ENCODE measurements at regions not wholly inside any gene's neighbourhood (a gene's known extent, or its start where the extent isn't known, plus 50 kb on each side); places are given as distances from the start of the nearest gene placed in this dataset.

DNA sequence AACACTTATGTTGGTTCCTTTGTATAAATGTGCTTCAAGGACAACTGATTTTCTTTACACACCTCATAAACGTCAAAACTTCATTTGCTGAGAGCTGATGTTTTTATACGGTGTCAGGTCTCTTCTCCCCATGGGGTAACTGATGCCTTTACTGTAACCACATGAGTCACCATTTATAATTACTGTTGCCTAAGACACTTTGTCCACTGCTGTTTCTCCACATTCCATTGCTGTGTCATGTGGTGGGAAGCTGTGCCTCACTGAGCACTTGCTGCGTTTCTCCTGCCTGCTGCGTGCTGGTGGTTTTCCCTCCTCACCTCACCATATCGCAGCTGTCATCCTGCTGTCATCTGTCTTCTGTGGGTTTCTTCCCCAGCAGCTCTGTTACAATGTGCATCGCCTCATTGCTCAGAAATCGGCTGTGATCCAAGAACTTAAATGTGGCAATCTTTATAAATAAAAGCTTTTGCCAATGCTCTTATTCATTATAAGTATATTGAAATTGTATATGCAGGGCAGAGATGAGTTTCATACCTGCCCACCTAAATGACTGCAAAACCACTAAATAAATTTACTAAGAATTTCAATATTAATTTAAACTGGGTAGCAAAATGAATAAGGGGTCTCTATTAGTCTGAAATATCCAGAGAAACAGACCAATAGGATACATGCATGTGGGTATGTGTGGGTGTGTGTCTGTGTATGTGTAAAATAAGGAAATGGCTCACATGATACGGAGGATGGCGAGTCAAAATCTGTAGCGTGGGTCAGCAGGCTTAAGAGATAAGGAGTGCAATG is 547.0 kb upstream of the SLITRK5 start:
- no peak for DNase-seq (ENCODE audit: low spot score in 2 of 2)
- H3K27ac ChIP-seq = no peak overlapping the region
- 57 to 61% methylated on average over 10 of the region's 10 CpGs for WGBS, 2 donors
- no peaks in the 10 kb centered on the region for H3K27me3 ChIP-seq
- no peaks in the 10 kb centered on the region for H3K36me3 ChIP-seq
- no peaks in the 10 kb centered on the region for H3K9me3 ChIP-seq
- no peaks in the 10 kb centered on the region for H3K4me1 ChIP-seq
- no peak for TF ChIP-seq EP300 (IDR thresholded peaks at IDR 0.05)
- no peak for TF ChIP-seq POLR2A (IDR thresholded peaks at IDR 0.05)
- TF ChIP-seq, protein P1, sequence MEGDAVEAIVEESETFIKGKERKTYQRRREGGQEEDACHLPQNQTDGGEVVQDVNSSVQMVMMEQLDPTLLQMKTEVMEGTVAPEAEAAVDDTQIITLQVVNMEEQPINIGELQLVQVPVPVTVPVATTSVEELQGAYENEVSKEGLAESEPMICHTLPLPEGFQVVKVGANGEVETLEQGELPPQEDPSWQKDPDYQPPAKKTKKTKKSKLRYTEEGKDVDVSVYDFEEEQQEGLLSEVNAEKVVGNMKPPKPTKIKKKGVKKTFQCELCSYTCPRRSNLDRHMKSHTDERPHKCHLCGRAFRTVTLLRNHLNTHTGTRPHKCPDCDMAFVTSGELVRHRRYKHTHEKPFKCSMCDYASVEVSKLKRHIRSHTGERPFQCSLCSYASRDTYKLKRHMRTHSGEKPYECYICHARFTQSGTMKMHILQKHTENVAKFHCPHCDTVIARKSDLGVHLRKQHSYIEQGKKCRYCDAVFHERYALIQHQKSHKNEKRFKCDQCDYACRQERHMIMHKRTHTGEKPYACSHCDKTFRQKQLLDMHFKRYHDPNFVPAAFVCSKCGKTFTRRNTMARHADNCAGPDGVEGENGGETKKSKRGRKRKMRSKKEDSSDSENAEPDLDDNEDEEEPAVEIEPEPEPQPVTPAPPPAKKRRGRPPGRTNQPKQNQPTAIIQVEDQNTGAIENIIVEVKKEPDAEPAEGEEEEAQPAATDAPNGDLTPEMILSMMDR (IDR thresholded peaks at IDR 0.05) = no peak
- no peak overlapping the region for H3K4me3 ChIP-seq

DNA sequence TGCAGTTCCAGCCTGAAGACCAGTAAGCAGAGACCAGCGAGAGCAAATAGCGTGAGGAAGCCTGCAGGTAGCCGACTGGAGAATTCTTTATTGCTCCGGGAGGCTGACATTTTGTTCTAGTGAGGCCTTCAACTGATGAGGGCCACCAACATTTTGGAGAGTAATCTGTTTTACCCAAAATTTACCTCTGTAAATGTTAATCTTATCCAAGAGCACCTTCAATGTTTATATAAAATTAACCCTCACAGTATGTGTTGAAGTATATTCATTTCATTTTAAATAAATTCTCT is 546.4 kb upstream of the SLITRK5 start:
- H3K4me3 ChIP-seq = no peak overlapping the region
- no peak overlapping the region for H3K27ac ChIP-seq
- DNase-seq (ENCODE audit: low spot score in 2 of 2) = no peak
- no peaks in the 10 kb centered on the region for H3K36me3 ChIP-seq
- no peaks in the 10 kb centered on the region for H3K4me1 ChIP-seq
- H3K27me3 ChIP-seq = no peaks in the 10 kb centered on the region
- TF ChIP-seq, protein P1 (IDR thresholded peaks at IDR 0.05) = no peak
- TF ChIP-seq EP300 (IDR thresholded peaks at IDR 0.05) (no peak), POLR2A (IDR thresholded peaks at IDR 0.05) (no peak)
- WGBS, 2 donors = 78 to 86% methylated on average over 4 of the region's 4 CpGs
- no peaks in the 10 kb centered on the region for H3K9me3 ChIP-seq

DNA sequence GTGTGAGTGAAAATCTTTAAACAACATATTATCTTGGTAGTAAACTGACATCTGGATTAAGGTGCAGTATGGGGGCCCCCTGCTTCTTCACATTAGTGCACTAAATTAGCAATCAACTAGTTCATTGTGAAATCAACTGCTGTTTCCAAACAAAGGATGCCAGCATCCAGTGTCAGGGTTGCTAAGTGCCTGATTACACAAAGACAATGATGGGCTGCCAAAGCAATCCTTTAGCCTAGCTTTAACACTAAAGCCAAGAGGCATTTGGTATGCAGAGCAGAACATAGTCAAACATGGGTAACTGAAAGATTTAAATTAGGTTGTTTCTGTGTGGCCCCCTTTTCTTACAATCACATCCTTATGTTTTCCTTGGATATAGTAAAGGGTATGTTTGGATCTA is 543.1 kb upstream of the SLITRK5 start:
- Histone ChIP-seq H3K4me1 (no peaks in the 10 kb centered on the region), H3K27me3 (no peaks in the 10 kb centered on the region), H3K27ac (no peak overlapping the region), H3K36me3 (no peaks in the 10 kb centered on the region), H3K9me3 (no peaks in the 10 kb centered on the region), H3K4me3 (no peak overlapping the region)
- TF ChIP-seq EP300 (IDR thresholded peaks at IDR 0.05) = no peak
- TF ChIP-seq, protein P1 (IDR thresholded peaks at IDR 0.05) = no peak
- no peak for TF ChIP-seq POLR2A (IDR thresholded peaks at IDR 0.05)
- no peak for DNase-seq (ENCODE audit: low spot score in 2 of 2)

DNA sequence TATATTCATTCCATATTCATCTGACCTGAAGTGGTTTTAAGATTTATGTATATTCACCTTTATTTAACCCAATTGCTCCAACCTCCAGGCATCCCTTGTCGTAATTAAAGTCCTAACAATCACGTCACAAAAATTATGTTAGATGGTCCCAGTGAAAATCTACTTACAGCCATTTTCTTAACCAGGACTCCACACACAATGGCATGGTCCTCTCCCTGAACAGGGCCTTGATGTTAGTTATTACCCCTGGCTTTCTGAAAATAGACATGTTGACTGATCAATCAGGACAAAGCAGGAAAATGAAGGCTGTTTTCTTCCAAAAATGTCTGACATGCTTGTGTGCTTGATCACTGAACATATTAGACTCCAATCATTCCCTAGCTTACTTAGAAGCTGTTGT is 542.7 kb upstream of the SLITRK5 start:
- no peaks in the 10 kb centered on the region for H3K4me1 ChIP-seq
- H3K36me3 ChIP-seq = no peaks in the 10 kb centered on the region
- H3K27ac ChIP-seq = no peak overlapping the region
- TF ChIP-seq EP300 (IDR thresholded peaks at IDR 0.05) (no peak), POLR2A (IDR thresholded peaks at IDR 0.05) (no peak)
- TF ChIP-seq, protein P1 (IDR thresholded peaks at IDR 0.05) = no peak
- H3K9me3 ChIP-seq = no peaks in the 10 kb centered on the region
- no peaks in the 10 kb centered on the region for H3K27me3 ChIP-seq
- no peak overlapping the region for H3K4me3 ChIP-seq
- WGBS, 2 donors = 74 to 75% methylated on average over 2 of the region's 2 CpGs
- no peak for DNase-seq (ENCODE audit: low spot score in 2 of 2)

DNA sequence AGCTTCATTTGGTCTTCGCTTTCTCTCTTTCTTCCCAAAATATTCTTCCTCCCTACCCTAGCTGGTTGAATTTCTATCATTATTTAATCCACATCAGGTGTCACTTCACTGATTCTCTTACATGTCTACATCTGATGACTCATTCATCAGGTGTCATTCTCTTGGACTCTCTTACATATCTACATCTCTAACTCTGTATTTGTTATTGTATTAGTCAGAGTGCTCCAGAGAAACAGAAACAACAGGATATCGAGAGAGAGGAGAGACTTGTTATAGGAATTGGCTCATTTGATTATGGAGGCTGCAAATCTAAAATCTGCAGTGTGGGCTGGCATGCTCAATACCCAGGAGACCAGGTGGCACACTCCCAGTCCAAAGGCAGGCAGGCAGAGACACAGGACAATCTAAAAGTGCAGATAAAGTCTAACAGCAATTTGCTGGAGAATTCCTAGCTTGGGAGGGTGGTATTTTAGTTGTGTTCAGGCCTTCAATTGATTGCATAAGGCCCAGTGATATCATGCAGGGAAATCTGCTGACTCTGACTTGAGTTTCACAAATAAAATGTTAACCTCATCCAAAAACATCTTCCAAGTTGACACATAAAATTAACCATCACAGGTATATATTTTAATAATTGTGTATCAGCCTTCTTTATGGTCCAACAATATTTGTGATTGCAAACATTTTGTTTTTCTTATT is 541.4 kb upstream of the SLITRK5 start:
- TF ChIP-seq EP300 (IDR thresholded peaks at IDR 0.05) (no peak), POLR2A (IDR thresholded peaks at IDR 0.05) (no peak)
- TF ChIP-seq, protein P1 (IDR thresholded peaks at IDR 0.05) = no peak
- no peak for DNase-seq (ENCODE audit: low spot score in 2 of 2)
- WGBS, 2 donors = 87 to 89% methylated on average over 2 of the region's 2 CpGs
- Histone ChIP-seq H3K27me3 (no peaks in the 10 kb centered on the region), H3K36me3 (no peaks in the 10 kb centered on the region), H3K4me1 (no peaks in the 10 kb centered on the region), H3K27ac (no peak overlapping the region), H3K4me3 (no peak overlapping the region), H3K9me3 (no peaks in the 10 kb centered on the region)
